HCT116 (cell line): ENCODE measurements at regions not wholly inside any gene's neighbourhood (a gene's known extent, or its start where the extent isn't known, plus 50 kb on each side); places are given as distances from the start of the nearest gene placed in this dataset.

Experiments used
- CEBPB ChIP-seq: IDR thresholded peaks from 2 replicates; pipeline ENCODE4 v1.6.1; 2012; ENCODE audit warnings: low read depth
- EZH2 ChIP-seq: fragments of 200-600 bp; sonication (generic); IDR thresholded peaks from 2 replicates; pipeline ENCODE4 v1.6.1; 2017; ENCODE audit warnings: antibody characterized with exemption, mixed run types
- EZH2phosphoT487 ChIP-seq: fragments of 200-600 bp; IDR thresholded peaks from 2 replicates; pipeline ENCODE4 v1.6.1; 2018; ENCODE audit warnings: antibody characterized with exemption, borderline replicate concordance
- MAX ChIP-seq: IDR thresholded peaks from 2 replicates; pipeline ENCODE4 v1.6.1; 2012
- POLR2A ChIP-seq: IDR thresholded peaks from 2 replicates; pipeline ENCODE4 v1.7.0; 2011; ENCODE audit warnings: borderline replicate concordance; ENCODE audit not compliant: insufficient read depth, insufficient read length; ENCODE audit errors: extremely low read depth
- POLR2AphosphoS5 ChIP-seq: IDR thresholded peaks from 2 replicates; pipeline ENCODE4 v1.6.1; 2011; ENCODE audit warnings: mild to moderate bottlenecking, low read depth, low read length, moderate library complexity
- RAD21 ChIP-seq: IDR thresholded peaks from 2 replicates; pipeline ENCODE4 v1.6.1; 2012; ENCODE audit warnings: low read depth, mild to moderate bottlenecking
- SIN3A ChIP-seq: IDR thresholded peaks from 2 replicates; pipeline ENCODE4 v1.6.1; 2012; ENCODE audit warnings: low read depth
- SP1 ChIP-seq: IDR thresholded peaks from 2 replicates; pipeline ENCODE4 v1.6.1; 2012; ENCODE audit warnings: low read depth
- TCF7L2 ChIP-seq: IDR thresholded peaks from 2 replicates; pipeline ENCODE4 v1.7.0; 2011; ENCODE audit warnings: borderline replicate concordance, inconsistent platforms; ENCODE audit not compliant: insufficient read depth, insufficient read length; ENCODE audit errors: extremely low read depth
- ZBTB33 ChIP-seq: IDR thresholded peaks from 2 replicates; pipeline ENCODE4 v1.6.1; 2011; ENCODE audit warnings: mild to moderate bottlenecking, low read length, moderate library complexity; ENCODE audit not compliant: insufficient replicate concordance; ENCODE audit errors: extremely low read depth
- ZNF274 ChIP-seq: fragments of 200-500 bp; sonication (Bioruptor generic); IDR thresholded peaks from 2 replicates; pipeline ENCODE4 v1.6.1; 2014; ENCODE audit warnings: mild to moderate bottlenecking, low read depth, low read length, inconsistent platforms
- TF ChIP-seq, protein P1 (sequence below), 3 experiments: fragments of 200-600 bp in 1 of 3; sonication (generic) in 1 of 3; IDR thresholded peaks in 2 of 3; conservative IDR thresholded peaks in 1 of 3; 2 replicates each; pipeline ENCODE4 v1.5.1; 2012 to 2017; ENCODE audit warnings: low read depth in 2 of 3, low read length in 2 of 3, antibody characterized with exemption in 1 of 3, borderline replicate concordance in 1 of 3, control low read depth in 1 of 3, mild to moderate bottlenecking in 1 of 3, mixed read lengths in 1 of 3, mixed run types in 1 of 3, moderate library complexity in 1 of 3; ENCODE audit not compliant: insufficient read depth in 1 of 3

GRCh38 chr5:125699860-125700259 lies 723.3 kb upstream of the GRAMD2B start:
- TF ChIP-seq ZNF274 (no peak), POLR2A (no peak), EZH2phosphoT487 (no peak), SP1 (no peak), POLR2AphosphoS5 (no peak), ZBTB33 (no peak), EZH2 (no peak), CEBPB (no peak), TCF7L2 (no peak), RAD21 (no peak), MAX (no peak), SIN3A (no peak)
- TF ChIP-seq, protein P1, sequence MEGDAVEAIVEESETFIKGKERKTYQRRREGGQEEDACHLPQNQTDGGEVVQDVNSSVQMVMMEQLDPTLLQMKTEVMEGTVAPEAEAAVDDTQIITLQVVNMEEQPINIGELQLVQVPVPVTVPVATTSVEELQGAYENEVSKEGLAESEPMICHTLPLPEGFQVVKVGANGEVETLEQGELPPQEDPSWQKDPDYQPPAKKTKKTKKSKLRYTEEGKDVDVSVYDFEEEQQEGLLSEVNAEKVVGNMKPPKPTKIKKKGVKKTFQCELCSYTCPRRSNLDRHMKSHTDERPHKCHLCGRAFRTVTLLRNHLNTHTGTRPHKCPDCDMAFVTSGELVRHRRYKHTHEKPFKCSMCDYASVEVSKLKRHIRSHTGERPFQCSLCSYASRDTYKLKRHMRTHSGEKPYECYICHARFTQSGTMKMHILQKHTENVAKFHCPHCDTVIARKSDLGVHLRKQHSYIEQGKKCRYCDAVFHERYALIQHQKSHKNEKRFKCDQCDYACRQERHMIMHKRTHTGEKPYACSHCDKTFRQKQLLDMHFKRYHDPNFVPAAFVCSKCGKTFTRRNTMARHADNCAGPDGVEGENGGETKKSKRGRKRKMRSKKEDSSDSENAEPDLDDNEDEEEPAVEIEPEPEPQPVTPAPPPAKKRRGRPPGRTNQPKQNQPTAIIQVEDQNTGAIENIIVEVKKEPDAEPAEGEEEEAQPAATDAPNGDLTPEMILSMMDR (IDR thresholded peaks at IDR 0.05 in 2 of 3, conservative IDR thresholded peaks at IDR 0.05 in 1 of 3; ENCODE audit: borderline replicate concordance in 1 of 3, insufficient read depth in 1 of 3, low read depth in 2 of 3, low read length in 2 of 3) = no peak
